ENCODE measurements at regions not wholly inside any gene's neighbourhood (a gene's known extent, or its start where the extent isn't known, plus 50 kb on each side); places are given as distances from the start of the nearest gene placed in this dataset.

- TF ChIP-seq CTCF (IDR thresholded peaks at IDR 0.05; ENCODE audit: low read depth, low read length) (no peak), MYC (IDR thresholded peaks at IDR 0.05; ENCODE audit: low read depth, low read length) (no peak)
Measured at GRCh38 chr7:35483568-35483967, 211.4 kb downstream of the HERPUD2 start.

Data from NB4 (cell line).